H1 (cell line): ENCODE measurements at regions not wholly inside any gene's neighbourhood (a gene's known extent, or its start where the extent isn't known, plus 50 kb on each side); places are given as distances from the start of the nearest gene placed in this dataset.

ENCODE experiments used
- CTCF ChIA-PET: fragments of 300-600 bp; sonication (Branson Sonifier 250); formaldehyde crosslinking; loops from one replicate; lab custom pipeline; 2021; ENCODE audit not compliant: partially characterized antibody; lab: Charles Lee
- POLR2A ChIA-PET: fragments of 300-600 bp; sonication (Branson Sonifier 250); formaldehyde crosslinking; loops from one replicate; lab custom pipeline; 2021; ENCODE audit warnings: inconsistent platforms; ENCODE audit not compliant: partially characterized antibody; lab: Charles Lee
- DNase-seq, 2 experiments: peaks; one replicate each; pipeline versions ENCODE4 v3.0.0 to v3.0.0-alpha.2; 2010 to 2022; ENCODE audit warnings: low spot score in 2 of 2, low read depth in 1 of 2, mixed read lengths in 1 of 2
- FAIRE-seq: peaks from 2 replicates; lab custom pipeline; 2011; peaks lifted over from hg19 to GRCh38; lab: Jason Lieb, UNC
- H2AFZ ChIP-seq: 2 replicates; pipeline ENCODE4 v1.8.1; 2012; ENCODE audit warnings: low read length, inconsistent platforms
- H2AK5ac ChIP-seq: 2 replicates; pipeline ENCODE4 v1.6.1; 2013; ENCODE audit warnings: low read depth, low read length
- H2BK120ac ChIP-seq: replicated peaks from 2 replicates; pipeline ENCODE3; 2013; ENCODE audit warnings: low read depth, low read length, inconsistent platforms
- H2BK12ac ChIP-seq: 2 replicates; pipeline ENCODE4 v1.6.1; 2013; ENCODE audit warnings: low read depth, low read length
- H2BK15ac ChIP-seq: 2 replicates; pipeline ENCODE4 v1.6.1; 2013; ENCODE audit warnings: low read length
- H2BK20ac ChIP-seq: 2 replicates; pipeline ENCODE4 v1.6.1; 2013; ENCODE audit warnings: low read length
- H2BK5ac ChIP-seq: 2 replicates; pipeline ENCODE4 v1.6.1; 2013; ENCODE audit warnings: low read depth, low read length
- H3K14ac ChIP-seq: 2 replicates; pipeline ENCODE4 v1.6.1; 2013; ENCODE audit warnings: inconsistent platforms; ENCODE audit not compliant: insufficient read length
- H3K18ac ChIP-seq: 2 replicates; pipeline ENCODE4 v1.6.1; 2013; ENCODE audit warnings: low read length; ENCODE audit errors: extremely low read depth
- H3K23ac ChIP-seq: 2 replicates; pipeline ENCODE4 v1.6.1; 2013; ENCODE audit warnings: inconsistent platforms; ENCODE audit not compliant: insufficient read length
- H3K23me2 ChIP-seq: 2 replicates; pipeline ENCODE4 v1.6.1; 2013; ENCODE audit warnings: low read depth, low read length
- H3K27ac ChIP-seq: 2 replicates; pipeline ENCODE4 v1.6.1; 2011; ENCODE audit warnings: low read depth, low read length, inconsistent platforms
- H3K27me3 ChIP-seq, 4 experiments: replicated peaks in 1 of 4; 1 replicate in 1 of 4; 2 replicates in 3 of 4; pipeline versions ENCODE4 v1.6.1 to v1.8.1; 2011 to 2013; ENCODE audit warnings: low read length in 3 of 4, mild to moderate bottlenecking in 3 of 4, inconsistent platforms in 2 of 4, mixed read lengths in 2 of 4, moderate library complexity in 1 of 4; ENCODE audit not compliant: control insufficient read depth in 3 of 4, insufficient read depth in 3 of 4; ENCODE audit errors: extremely low read depth in 1 of 4
- H3K36me3 ChIP-seq, 4 experiments: 2 replicates each; pipeline versions ENCODE4 v1.6.1 to v1.8.1; 2011 to 2013; ENCODE audit warnings: mild to moderate bottlenecking in 4 of 4, low read length in 3 of 4, moderate library complexity in 2 of 4, control low read depth in 1 of 4, inconsistent platforms in 1 of 4; ENCODE audit not compliant: insufficient read depth in 4 of 4, control insufficient read depth in 2 of 4
- H3K4ac ChIP-seq: replicated peaks from 2 replicates; pipeline ENCODE3; 2013; ENCODE audit warnings: low read length, low read depth, mixed read lengths, inconsistent platforms; ENCODE audit not compliant: insufficient read length
- H3K4me1 ChIP-seq, 4 experiments: replicated peaks in 1 of 4; 1 replicate in 1 of 4; 2 replicates in 3 of 4; pipeline versions ENCODE4 v1.6.1 to v1.8.1; 2011 to 2013; ENCODE audit warnings: low read length in 3 of 4, inconsistent platforms in 2 of 4, mixed read lengths in 1 of 4; ENCODE audit not compliant: insufficient read depth in 4 of 4, control insufficient read depth in 3 of 4
- H3K4me2 ChIP-seq, 2 experiments: 2 replicates each; pipeline versions ENCODE4 v1.6.1 to v1.8.1; 2011 to 2013; ENCODE audit warnings: low read depth in 2 of 2, low read length in 2 of 2, control low read depth in 1 of 2, inconsistent platforms in 1 of 2, mild to moderate bottlenecking in 1 of 2; ENCODE audit not compliant: insufficient read depth in 1 of 2
- H3K4me3 ChIP-seq, 4 experiments: fragments of 200-600, 300-600 bp in 1 of 4; sonication (generic), shearing (Covaris generic), sonication (Bioruptor Twin) in 1 of 4; 2 replicates each; pipeline versions ENCODE4 v1.5.1 to v1.8.1; 2011 to 2016; ENCODE audit warnings: low read length in 4 of 4, low read depth in 3 of 4, control low read depth in 2 of 4, inconsistent platforms in 2 of 4, mild to moderate bottlenecking in 2 of 4, mixed read lengths in 1 of 4, moderate library complexity in 1 of 4; ENCODE audit not compliant: insufficient read depth in 2 of 4; ENCODE audit errors: extremely low read depth in 1 of 4
- H3K56ac ChIP-seq: replicated peaks from 2 replicates; pipeline ENCODE3; 2013; ENCODE audit warnings: low read depth, mild to moderate bottlenecking, mixed read lengths, low read length, inconsistent platforms; ENCODE audit not compliant: insufficient read length
- H3K79me1 ChIP-seq: 2 replicates; pipeline ENCODE4 v1.6.1; 2013; ENCODE audit warnings: low read depth, low read length, control low read depth
- H3K79me2 ChIP-seq, 2 experiments: 2 replicates each; pipeline versions ENCODE4 v1.6.1 to v1.8.1; 2012 to 2013; ENCODE audit warnings: low read length in 2 of 2, mild to moderate bottlenecking in 2 of 2, inconsistent platforms in 1 of 2; ENCODE audit not compliant: insufficient read depth in 2 of 2, control insufficient read depth in 1 of 2
- H3K9ac ChIP-seq, 4 experiments: replicated peaks in 1 of 4; 1 replicate in 1 of 4; 2 replicates in 3 of 4; pipeline versions ENCODE4 v1.6.1 to v1.8.1; 2011 to 2013; ENCODE audit warnings: low read depth in 3 of 4, low read length in 3 of 4, control low read depth in 2 of 4, mild to moderate bottlenecking in 2 of 4, moderate library complexity in 2 of 4, inconsistent platforms in 1 of 4; ENCODE audit errors: extremely low read depth in 1 of 4
- H3K9me3 ChIP-seq, 2 experiments: 2 replicates each; pipeline versions ENCODE4 v1.6.1 to v1.8.1; 2012 to 2013; ENCODE audit warnings: mild to moderate bottlenecking in 2 of 2, moderate library complexity in 2 of 2, control low read depth in 1 of 2, inconsistent platforms in 1 of 2, low read depth in 1 of 2, low read length in 1 of 2, mixed read lengths in 1 of 2; ENCODE audit not compliant: insufficient read depth in 2 of 2
- H4K20me1 ChIP-seq, 2 experiments: replicated peaks in 1 of 2; 2 replicates each; pipeline versions ENCODE3 to v1.8.1; 2011 to 2013; ENCODE audit warnings: inconsistent platforms in 2 of 2, low read length in 2 of 2, mild to moderate bottlenecking in 1 of 2; ENCODE audit not compliant: insufficient read depth in 2 of 2, control insufficient read depth in 1 of 2
- H4K5ac ChIP-seq: 2 replicates; pipeline ENCODE4 v1.6.1; 2013; ENCODE audit warnings: low read length, low read depth, mixed read lengths, inconsistent platforms; ENCODE audit not compliant: insufficient read length
- H4K8ac ChIP-seq: 2 replicates; pipeline ENCODE4 v1.8.0; 2013; ENCODE audit warnings: mild to moderate bottlenecking, moderate library complexity, low read length, inconsistent platforms; ENCODE audit not compliant: insufficient read depth; ENCODE audit errors: extremely low read depth
- H4K91ac ChIP-seq: replicated peaks from 2 replicates; pipeline ENCODE3; 2013; ENCODE audit warnings: low read length, mixed read lengths, inconsistent platforms; ENCODE audit not compliant: insufficient read length
- CHD2 ChIP-seq: IDR thresholded peaks from 2 replicates; pipeline ENCODE4 v1.6.1; 2012; ENCODE audit warnings: low read length, improper control_type of control experiment
- CREB1 ChIP-seq: IDR thresholded peaks from 2 replicates; pipeline ENCODE4 v1.6.1; 2012; ENCODE audit warnings: inconsistent platforms
- CTBP2 ChIP-seq: IDR thresholded peaks from 2 replicates; pipeline ENCODE4 v1.7.0; 2011; ENCODE audit warnings: borderline replicate concordance, mild to moderate bottlenecking, moderate library complexity, mixed read lengths, low read length; ENCODE audit not compliant: insufficient read depth, insufficient read length
- EGR1 ChIP-seq: IDR thresholded peaks from 2 replicates; pipeline ENCODE4 v1.6.1; 2011; ENCODE audit warnings: low read depth, low read length, borderline replicate concordance
- KDM1A ChIP-seq: fragments of 200-600, 300-600 bp; sonication (generic); IDR thresholded peaks from 2 replicates; pipeline ENCODE4 v1.7.1; 2016; ENCODE audit warnings: mild to moderate bottlenecking, low read length, borderline replicate concordance
- RAD21 ChIP-seq, 2 experiments: IDR thresholded peaks in 1 of 2; conservative IDR thresholded peaks in 1 of 2; 2 replicates each; pipeline ENCODE4 v1.6.1; 2011; ENCODE audit warnings: low read depth in 2 of 2, low read length in 2 of 2, improper control_type of control experiment in 1 of 2, inconsistent platforms in 1 of 2, mild to moderate bottlenecking in 1 of 2, moderate library complexity in 1 of 2
- SIX5 ChIP-seq: IDR thresholded peaks from 2 replicates; pipeline ENCODE4 v1.6.1; 2011; ENCODE audit warnings: mild to moderate bottlenecking, low read depth, low read length
- TAF1 ChIP-seq: IDR thresholded peaks from 2 replicates; pipeline ENCODE4 v1.6.1; 2011; ENCODE audit warnings: mild to moderate bottlenecking, low read depth, low read length
- YY1 ChIP-seq: IDR thresholded peaks from 2 replicates; pipeline ENCODE4 v1.6.1; 2011; ENCODE audit warnings: low read depth, mild to moderate bottlenecking, low read length
- WGBS, 2 experiments: shearing (Covaris generic) in 1 of 2; methylation state at CpG; one replicate each; pipeline versions ENCODE4 v1.1.6 to v1.1.7; 2013 to 2015; ENCODE audit warnings: low lambda C conversion rate in 2 of 2, mixed read lengths in 2 of 2, inconsistent platforms in 1 of 2, low coverage in 1 of 2, missing lambda C conversion rate in 1 of 2; ENCODE audit not compliant: insufficient replicate concordance in 2 of 2, insufficient coverage in 1 of 2, insufficient read length in 1 of 2; ENCODE audit errors: extremely low coverage in 1 of 2, missing lambda C conversion rate in 1 of 2; 5-methylcytosine and 5-hydroxymethylcytosine counted together
- TF ChIP-seq, protein P1 (sequence below), 3 experiments: IDR thresholded peaks; 1 replicate in 2 of 3; 2 replicates in 1 of 3; pipeline versions ENCODE4 v1.5.1 to v1.6.1; 2011; ENCODE audit warnings: low read length in 3 of 3, mild to moderate bottlenecking in 3 of 3, inconsistent platforms in 2 of 3, low read depth in 1 of 3, moderate library complexity in 1 of 3; ENCODE audit not compliant: insufficient read depth in 1 of 3; ENCODE audit errors: control extremely low read depth in 1 of 3

GRCh38 chr6:85348643-85349042 lies 101.2 kb upstream of the NT5E start:
- 66% methylated on average over 5 of the region's 5 CpGs; no CpG with 5 or more reads in 1 of the 2 experiments for WGBS, 2 experiments
- Histone ChIP-seq H3K23ac (no peak overlapping the region), H3K27me3 (no peaks in the 10 kb centered on the region), H4K5ac (no peak overlapping the region), H3K4ac (no peak overlapping the region), H2BK120ac (no peak overlapping the region), H4K91ac (no peak overlapping the region), H3K27ac (no peak overlapping the region), H2BK5ac (no peak overlapping the region), H3K23me2 (no peaks in the 10 kb centered on the region), H3K4me3 (no peak overlapping the region), H3K4me2 (no peak overlapping the region), H3K9ac (no peak overlapping the region), H2BK15ac (no peak overlapping the region), H2AFZ (no peak overlapping the region), H3K9me3 (no peaks in the 10 kb centered on the region), H2AK5ac (no peak overlapping the region), H3K18ac (no peak overlapping the region), H4K20me1 (no peaks in the 10 kb centered on the region), H3K56ac (no peak overlapping the region), H3K79me2 (no peaks in the 10 kb centered on the region), H3K36me3 (no peaks in the 10 kb centered on the region), H2BK20ac (no peak overlapping the region), H3K14ac (no peak overlapping the region), H3K4me1 (no peaks in the 10 kb centered on the region), H2BK12ac (no peak overlapping the region), H4K8ac (no peak overlapping the region), H3K79me1 (no peaks in the 10 kb centered on the region)
- ChIA-PET POLR2A (no interaction called here), CTCF (interaction anchor here (1.1 kb wide), 1 partner anchor 16 kb away, joined by 4 read pairs; no protein-coding TSS in a partner anchor)
- TF ChIP-seq EGR1 (no peak), CHD2 (no peak), YY1 (no peak), SIX5 (no peak), CTBP2 (no peak), KDM1A (no peak), TAF1 (no peak), CREB1 (no peak), RAD21 (IDR thresholded peaks at IDR 0.05 in 1 of 2, conservative IDR thresholded peaks at IDR 0.05 in 1 of 2; ENCODE audit: low read depth in 2 of 2, low read length in 2 of 2) (peak; percentile 79 to 85)
- TF ChIP-seq, protein P1, sequence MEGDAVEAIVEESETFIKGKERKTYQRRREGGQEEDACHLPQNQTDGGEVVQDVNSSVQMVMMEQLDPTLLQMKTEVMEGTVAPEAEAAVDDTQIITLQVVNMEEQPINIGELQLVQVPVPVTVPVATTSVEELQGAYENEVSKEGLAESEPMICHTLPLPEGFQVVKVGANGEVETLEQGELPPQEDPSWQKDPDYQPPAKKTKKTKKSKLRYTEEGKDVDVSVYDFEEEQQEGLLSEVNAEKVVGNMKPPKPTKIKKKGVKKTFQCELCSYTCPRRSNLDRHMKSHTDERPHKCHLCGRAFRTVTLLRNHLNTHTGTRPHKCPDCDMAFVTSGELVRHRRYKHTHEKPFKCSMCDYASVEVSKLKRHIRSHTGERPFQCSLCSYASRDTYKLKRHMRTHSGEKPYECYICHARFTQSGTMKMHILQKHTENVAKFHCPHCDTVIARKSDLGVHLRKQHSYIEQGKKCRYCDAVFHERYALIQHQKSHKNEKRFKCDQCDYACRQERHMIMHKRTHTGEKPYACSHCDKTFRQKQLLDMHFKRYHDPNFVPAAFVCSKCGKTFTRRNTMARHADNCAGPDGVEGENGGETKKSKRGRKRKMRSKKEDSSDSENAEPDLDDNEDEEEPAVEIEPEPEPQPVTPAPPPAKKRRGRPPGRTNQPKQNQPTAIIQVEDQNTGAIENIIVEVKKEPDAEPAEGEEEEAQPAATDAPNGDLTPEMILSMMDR (IDR thresholded peaks at IDR 0.05; ENCODE audit: control extremely low read depth in 1 of 3, insufficient read depth in 1 of 3, low read depth in 1 of 3, low read length in 3 of 3): peak; percentile 56 to 79 (median 60)
- FAIRE-seq (no peak), DNase-seq (peak in 1 of 2 experiments; percentile 71)
